HG02970 (cell line): ENCODE measurements at regions not wholly inside any gene's neighbourhood (a gene's known extent, or its start where the extent isn't known, plus 50 kb on each side); places are given as distances from the start of the nearest gene placed in this dataset.

Experiments used
- ATAC-seq: cut with Tn5 transposase; IDR thresholded peaks from one replicate; pipeline ENCODE4 v1.9.1; 2021; ENCODE audit warnings: mild to moderate bottlenecking, moderate library complexity, moderate number of reproducible peaks; ENCODE audit not compliant: unreplicated experiment, low FRiP score

DNA sequence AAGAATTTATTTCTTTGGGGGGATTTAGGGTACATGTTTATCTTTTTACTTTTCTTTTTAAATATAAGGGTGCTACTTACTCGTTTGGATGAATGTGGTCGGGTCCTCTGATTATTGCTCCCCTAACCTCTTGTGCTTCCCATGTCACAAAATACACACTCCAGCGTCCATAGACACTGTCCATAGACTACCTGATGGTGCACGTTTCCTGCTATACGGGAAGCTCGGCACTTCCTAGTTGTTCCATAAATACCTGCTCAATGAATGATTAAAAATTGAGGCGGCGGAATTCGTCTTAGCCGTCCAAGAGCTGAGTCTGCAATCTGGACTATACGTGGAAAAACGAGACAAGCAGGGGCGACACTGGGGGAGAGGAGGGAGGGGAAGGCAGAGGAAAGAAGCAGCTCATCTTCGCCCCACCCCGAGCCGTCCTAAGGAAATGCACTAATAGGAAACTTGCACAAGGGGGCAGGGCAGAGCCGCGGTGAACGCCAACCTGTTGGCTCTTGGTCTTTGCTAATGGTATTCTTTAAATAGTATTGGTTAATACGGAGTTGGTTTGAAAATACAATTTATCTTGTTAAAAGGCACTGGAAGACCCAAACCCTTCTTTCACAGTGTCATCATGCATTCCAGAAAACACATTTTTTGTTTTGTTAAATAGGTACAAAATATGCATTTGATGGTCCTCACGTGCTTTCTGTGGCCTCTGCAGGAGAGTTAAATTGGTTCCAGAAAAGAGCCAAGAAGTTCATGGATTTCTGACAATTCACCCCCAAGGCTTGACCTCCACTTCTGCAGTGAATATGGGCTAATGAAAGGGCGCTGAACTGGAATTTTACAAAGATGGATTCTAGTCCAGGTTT, 73.0 kb upstream of the KCTD1 start:
- ATAC-seq: peak; percentile 62

DNA sequence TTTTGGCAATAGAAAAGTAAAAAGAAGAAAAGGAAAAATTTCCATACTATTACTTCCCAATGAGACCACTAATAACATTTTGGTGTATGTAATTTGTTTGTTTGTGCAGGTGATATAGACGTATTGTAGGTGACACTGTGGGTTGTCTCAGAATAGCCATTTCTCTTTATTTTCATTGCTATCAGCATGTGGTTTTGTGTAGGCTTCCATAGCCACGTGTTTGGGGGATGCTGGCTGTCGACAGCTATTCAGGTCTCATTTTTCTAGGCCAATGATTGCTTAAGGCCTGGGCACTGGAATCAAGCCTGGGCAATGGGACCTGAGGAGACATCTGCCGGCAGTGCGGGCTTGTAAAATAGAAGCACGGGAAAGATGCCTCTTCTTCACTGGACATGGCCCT, 71.0 kb upstream of the KCTD1 start:
- no peak for ATAC-seq

DNA sequence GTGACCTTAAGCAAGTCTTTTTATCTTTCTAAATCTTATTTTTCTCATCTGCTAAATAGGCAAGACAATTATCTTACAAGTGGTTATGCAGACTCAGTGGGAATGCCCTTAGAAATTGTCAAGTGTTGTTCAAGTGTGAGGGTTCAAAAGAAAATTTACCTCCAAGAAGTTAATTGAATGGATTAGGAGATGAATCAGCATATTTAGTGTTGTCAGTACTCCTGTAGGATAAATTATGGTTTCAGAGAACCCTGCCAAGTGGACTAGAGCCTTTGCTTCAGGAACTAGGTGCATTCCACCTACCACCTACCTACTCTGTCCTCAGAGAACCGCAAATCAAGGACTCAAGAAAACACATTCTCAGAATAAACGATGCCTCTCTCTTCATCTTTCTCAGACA, 69.8 kb upstream of the KCTD1 start:
- ATAC-seq: no peak

DNA sequence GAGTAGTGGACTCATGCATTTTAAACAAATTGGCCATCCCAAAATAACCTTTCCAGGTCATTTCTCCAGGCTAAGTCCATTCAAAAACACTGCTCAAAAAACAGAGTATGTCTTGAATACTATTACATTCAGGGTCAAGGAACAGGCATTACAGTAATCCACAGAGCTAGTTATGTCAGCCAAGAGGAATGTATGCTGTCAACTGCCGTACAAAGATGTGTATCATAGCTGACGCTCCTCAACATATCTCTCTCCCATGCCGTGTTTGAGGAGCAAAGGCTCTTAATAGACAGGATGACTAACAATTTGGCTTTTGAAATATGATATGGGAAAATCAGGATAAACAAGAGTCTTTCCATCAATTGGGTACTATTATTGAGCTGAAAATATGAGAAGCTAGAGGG, 68.8 kb upstream of the KCTD1 start:
- no peak for ATAC-seq

DNA sequence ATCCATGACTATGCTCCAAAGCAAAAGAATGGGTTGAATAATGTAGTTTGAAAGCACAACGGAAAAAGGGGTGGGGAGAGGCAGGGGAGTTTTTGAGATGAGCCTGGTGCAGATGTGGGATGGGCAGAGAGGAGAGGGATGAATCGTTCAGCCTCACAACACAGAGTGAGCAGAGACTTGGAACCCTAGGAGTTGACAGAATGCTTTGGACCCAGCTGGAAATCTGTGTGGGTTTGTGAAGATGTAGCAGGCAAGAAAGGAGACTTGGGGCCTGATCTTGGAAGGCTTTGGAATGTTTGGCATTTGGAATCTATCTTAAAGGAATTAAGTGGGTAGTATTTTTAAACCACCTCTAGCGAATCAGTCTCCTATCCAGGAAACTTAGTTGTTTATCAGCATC, 66.0 kb upstream of the KCTD1 start:
- ATAC-seq: no peak
